Ovary (tissue), 3 donors: ENCODE measurements at regions not wholly inside any gene's neighbourhood (a gene's known extent, or its start where the extent isn't known, plus 50 kb on each side); places are given as distances from the start of the nearest gene placed in this dataset.

Experiments used
- CTCF ChIP-seq, 3 donors: fragments of 450-650 bp in 2 of 3; fragments of 200-600 bp in 1 of 3; IDR thresholded peaks; one replicate each; pipeline versions ENCODE4 v1.5.1 to v1.8.0; 2016 to 2022; ENCODE audit warnings: antibody characterized with exemption in 3 of 3, mild to moderate bottlenecking in 1 of 3
- POLR2A ChIP-seq: fragments of 450-650 bp; IDR thresholded peaks from one replicate; pipeline ENCODE4 v1.6.1; 2017; ENCODE audit warnings: antibody characterized with exemption, mild to moderate bottlenecking, moderate library complexity
- donor health status: DM: no; HTN: no; CAD: no.

GRCh38 chr3:107098864-107099263 is 278.4 kb upstream of the CCDC54 start:
- TF ChIP-seq CTCF (IDR thresholded peaks at IDR 0.05): no peak
- no peak for TF ChIP-seq POLR2A
